Ectodermal cell (in vitro differentiated cells): ENCODE measurements at regions not wholly inside any gene's neighbourhood (a gene's known extent, or its start where the extent isn't known, plus 50 kb on each side); places are given as distances from the start of the nearest gene placed in this dataset.
"Not testable (repeated sequence)": the region's sequence is repeated elsewhere in the genome, so short reads cannot be mapped to it uniquely, and the experiment has no call there.

Experiments
- H3K27ac ChIP-seq: 2 replicates; pipeline ENCODE4 v1.7.0; 2013; ENCODE audit warnings: mild to moderate bottlenecking, low read depth, low read length; ENCODE audit not compliant: insufficient read depth, poor library complexity, severe bottlenecking
- H3K27me3 ChIP-seq: 2 replicates; pipeline ENCODE4 v1.7.0; 2013; ENCODE audit warnings: mild to moderate bottlenecking, low read length; ENCODE audit not compliant: insufficient read depth, control insufficient read depth, poor library complexity, severe bottlenecking
- H3K36me3 ChIP-seq: one replicate; pipeline ENCODE4 v1.7.0; 2013; ENCODE audit warnings: low read length; ENCODE audit not compliant: control insufficient read depth, insufficient read depth
- H3K4me1 ChIP-seq: one replicate; pipeline ENCODE4 v1.7.0; 2013; ENCODE audit warnings: low read length; ENCODE audit not compliant: control insufficient read depth, insufficient read depth
- H3K4me3 ChIP-seq: 2 replicates; pipeline ENCODE4 v1.7.0; 2013; ENCODE audit warnings: low read depth, low read length, control low read depth; ENCODE audit not compliant: insufficient read depth
- H3K9me3 ChIP-seq: 2 replicates; pipeline ENCODE4 v1.7.0; 2013; ENCODE audit warnings: mild to moderate bottlenecking, low read length, moderate library complexity; ENCODE audit not compliant: control insufficient read depth
- WGBS, 2 experiments: methylation state at CpG; one replicate each; pipeline ENCODE4 v1.1.7; 2013; ENCODE audit warnings: missing lambda C conversion rate in 2 of 2; 5-methylcytosine and 5-hydroxymethylcytosine counted together

- H3K27me3 ChIP-seq: no peaks in the 10 kb centered on the region
- no peak overlapping the region for H3K27ac ChIP-seq
- H3K4me3 ChIP-seq: no peak overlapping the region
- no peaks in the 10 kb centered on the region for H3K9me3 ChIP-seq
- no peaks in the 10 kb centered on the region for H3K36me3 ChIP-seq
- H3K4me1 ChIP-seq: no peaks in the 10 kb centered on the region
- WGBS, 2 experiments: 83 to 95% methylated on average over 3 to 4 of the region's 4 CpGs
Observed at GRCh38 chr21:19049567-19049966, 646.0 kb upstream of the TMPRSS15 start.

GRCh38 chr21:19065164-19065563 is 661.6 kb upstream of the TMPRSS15 start:
- Histone ChIP-seq H3K4me3 (no peak overlapping the region), H3K9me3 (no peaks in the 10 kb centered on the region), H3K4me1 (no peaks in the 10 kb centered on the region), H3K27ac (no peak overlapping the region), H3K36me3 (no peaks in the 10 kb centered on the region), H3K27me3 (no peaks in the 10 kb centered on the region)
- WGBS, 2 experiments: 94 to 96% methylated on average over 5 to 8 of the region's 8 CpGs

- H3K9me3 ChIP-seq: no peaks in the 10 kb centered on the region
- H3K36me3 ChIP-seq: no peaks in the 10 kb centered on the region
- no peaks in the 10 kb centered on the region for H3K4me1 ChIP-seq
- H3K4me3 ChIP-seq: no peak overlapping the region
- 72 to 88% methylated on average over 1 of the region's 1 CpG for WGBS, 2 experiments
- no peak overlapping the region for H3K27ac ChIP-seq
- H3K27me3 ChIP-seq: no peaks in the 10 kb centered on the region
Observed at GRCh38 chr21:19076031-19076430, 672.4 kb upstream of the TMPRSS15 start.

- no peaks in the 10 kb centered on the region for H3K9me3 ChIP-seq
- 100% methylated on average over 1 of the region's 2 CpGs; no CpG with 5 or more reads in 1 of the 2 experiments for WGBS, 2 experiments
- H3K36me3 ChIP-seq: no peaks in the 10 kb centered on the region
- no peak overlapping the region for H3K27ac ChIP-seq
- H3K4me1 ChIP-seq: no peaks in the 10 kb centered on the region
- no peaks in the 10 kb centered on the region for H3K27me3 ChIP-seq
- H3K4me3 ChIP-seq: no peak overlapping the region
Observed at GRCh38 chr21:19109694-19110093, 706.1 kb upstream of the TMPRSS15 start.

- not testable (repeated sequence) for H3K36me3 ChIP-seq, H3K9me3 ChIP-seq
Observed at GRCh38 chr21:19119259-19119658, 715.7 kb upstream of the TMPRSS15 start.

GRCh38 chr21:19120591-19120990 is 717.0 kb upstream of the TMPRSS15 start:
- Histone ChIP-seq H3K9me3 (no peaks in the 10 kb centered on the region), H3K36me3 (no peaks in the 10 kb centered on the region), H3K27ac (no peak overlapping the region), H3K27me3 (no peaks in the 10 kb centered on the region), H3K4me1 (no peaks in the 10 kb centered on the region), H3K4me3 (no peak overlapping the region)
- 48 to 53% methylated on average over 4 of the region's 4 CpGs for WGBS, 2 experiments

More at GRCh38 chr21:19119259-19119658, 715.7 kb upstream of the TMPRSS15 start:
- not testable (repeated sequence) for H3K4me1 ChIP-seq, H3K27me3 ChIP-seq, H3K27ac ChIP-seq, H3K4me3 ChIP-seq
- 91 to 100% methylated on average over 3 to 4 of the region's 4 CpGs for WGBS, 2 experiments

- Histone ChIP-seq H3K4me3 (no peak overlapping the region), H3K27ac (no peak overlapping the region), H3K36me3 (no peaks in the 10 kb centered on the region), H3K4me1 (no peaks in the 10 kb centered on the region), H3K27me3 (no peaks in the 10 kb centered on the region), H3K9me3 (no peaks in the 10 kb centered on the region)
- WGBS, 2 experiments: 83 to 96% methylated on average over 2 of the region's 2 CpGs
Observed at GRCh38 chr21:19122356-19122755, 718.8 kb upstream of the TMPRSS15 start.

- Histone ChIP-seq H3K4me1 (no peaks in the 10 kb centered on the region), H3K9me3 (no peaks in the 10 kb centered on the region), H3K27ac (no peak overlapping the region), H3K27me3 (no peaks in the 10 kb centered on the region), H3K36me3 (no peaks in the 10 kb centered on the region), H3K4me3 (no peak overlapping the region)
- WGBS, 2 experiments: 86 to 89% methylated on average over 4 of the region's 5 CpGs
Observed at GRCh38 chr21:19123053-19123452, 719.5 kb upstream of the TMPRSS15 start.

- no peaks in the 10 kb centered on the region for H3K4me1 ChIP-seq
- no peak overlapping the region for H3K4me3 ChIP-seq
- no peaks in the 10 kb centered on the region for H3K36me3 ChIP-seq
- no peaks in the 10 kb centered on the region for H3K27me3 ChIP-seq
- 69 to 80% methylated on average over 1 to 2 of the region's 2 CpGs for WGBS, 2 experiments
- no peaks in the 10 kb centered on the region for H3K9me3 ChIP-seq
- H3K27ac ChIP-seq: no peak overlapping the region
Observed at GRCh38 chr21:19123525-19123924, 719.9 kb upstream of the TMPRSS15 start.

GRCh38 chr21:19124691-19125090 is 721.1 kb upstream of the TMPRSS15 start:
- H3K27me3 ChIP-seq: no peaks in the 10 kb centered on the region
- no peak overlapping the region for H3K27ac ChIP-seq
- no peaks in the 10 kb centered on the region for H3K36me3 ChIP-seq
- no peaks in the 10 kb centered on the region for H3K9me3 ChIP-seq
- H3K4me3 ChIP-seq: no peak overlapping the region
- no peaks in the 10 kb centered on the region for H3K4me1 ChIP-seq

GRCh38 chr21:19130379-19131028 is 726.9 kb upstream of the TMPRSS15 start:
- 68 to 70% methylated on average over 6 of the region's 6 CpGs for WGBS, 2 experiments

More at GRCh38 chr21:19130379-19131028, 726.9 kb upstream of the TMPRSS15 start:
- H3K36me3 ChIP-seq: no peaks in the 10 kb centered on the region
- H3K9me3 ChIP-seq: no peaks in the 10 kb centered on the region
- no peaks in the 10 kb centered on the region for H3K4me1 ChIP-seq
- no peaks in the 10 kb centered on the region for H3K27me3 ChIP-seq
- H3K4me3 ChIP-seq: no peak overlapping the region
- no peak overlapping the region for H3K27ac ChIP-seq
